ENCODE measurements at regions not wholly inside any gene's neighbourhood (a gene's known extent, or its start where the extent isn't known, plus 50 kb on each side); places are given as distances from the start of the nearest gene placed in this dataset.

DNA sequence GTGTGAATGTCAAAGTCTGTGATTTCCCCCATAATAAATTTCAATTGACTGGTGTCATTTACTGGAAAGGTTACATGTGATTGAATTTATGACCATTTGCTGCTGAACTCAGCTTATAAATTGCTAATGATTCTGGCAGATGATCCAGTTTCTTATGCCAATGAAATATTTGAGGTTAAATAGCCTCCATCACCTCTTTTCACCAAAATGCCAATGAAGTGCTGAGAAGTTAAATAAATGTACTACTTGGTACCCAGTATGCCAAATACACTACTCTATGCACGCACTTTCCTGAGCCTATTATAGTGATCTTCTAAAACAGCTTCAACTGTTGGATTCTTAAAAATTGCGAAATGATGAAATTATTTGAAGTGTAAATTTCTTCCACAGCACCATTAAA lies 741.4 kb downstream of the PLA2G4A start:
- Histone ChIP-seq H3K4me2 (ENCODE audit: low read depth, low read length) (no peak overlapping the region), H3K79me2 (ENCODE audit: low read length) (no peaks in the 10 kb centered on the region)

DNA sequence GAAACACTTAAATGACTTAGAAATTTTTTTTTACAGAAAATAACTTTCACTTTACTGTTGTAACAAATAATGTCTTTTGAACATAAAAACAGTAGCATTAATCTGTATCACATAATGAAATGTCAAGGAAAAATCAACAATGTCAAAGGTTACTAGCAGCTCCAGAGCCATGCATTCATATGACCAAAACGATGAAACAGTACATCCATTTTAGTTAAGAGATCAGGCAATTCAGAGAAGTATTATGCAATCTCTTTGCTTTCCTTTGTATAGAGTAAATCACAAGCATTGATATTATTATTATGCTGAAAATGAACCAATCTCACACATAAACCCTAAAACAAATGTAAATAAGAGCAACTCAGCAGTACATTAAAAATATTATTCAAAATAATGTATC lies 748.9 kb downstream of the PLA2G4A start:
- H3K27ac ChIP-seq (ENCODE audit: low read length), result no peak overlapping the region

More for the DNA sequence above, 741.4 kb downstream of the PLA2G4A start:
- no peak for DNase-seq
- Histone ChIP-seq H3K4me3 (ENCODE audit: low read length) (no peak overlapping the region), H4K20me1 (ENCODE audit: insufficient read depth, low read length) (no peaks in the 10 kb centered on the region), H3K36me3 (replicated peaks; ENCODE audit: insufficient read depth, low read length) (no peaks in the 10 kb centered on the region), H3K4me1 (ENCODE audit: low read length) (no peaks in the 10 kb centered on the region), H3K27ac (ENCODE audit: low read length) (no peak overlapping the region), H3K9me3 (replicated peaks; ENCODE audit: insufficient read depth, low read length) (no peaks in the 10 kb centered on the region), H3F3A (ENCODE audit: insufficient read depth, low read length) (no peaks in the 10 kb centered on the region), H3K9me2 (replicated peaks; ENCODE audit: insufficient read depth, low read length) (no peaks in the 10 kb centered on the region), H3K27me3 (replicated peaks; ENCODE audit: insufficient read depth, low read length) (no peaks in the 10 kb centered on the region), H3K9ac (ENCODE audit: low read length) (no peak overlapping the region), H2AFZ (ENCODE audit: low read length) (no peak overlapping the region)
- TF ChIP-seq, protein P1, sequence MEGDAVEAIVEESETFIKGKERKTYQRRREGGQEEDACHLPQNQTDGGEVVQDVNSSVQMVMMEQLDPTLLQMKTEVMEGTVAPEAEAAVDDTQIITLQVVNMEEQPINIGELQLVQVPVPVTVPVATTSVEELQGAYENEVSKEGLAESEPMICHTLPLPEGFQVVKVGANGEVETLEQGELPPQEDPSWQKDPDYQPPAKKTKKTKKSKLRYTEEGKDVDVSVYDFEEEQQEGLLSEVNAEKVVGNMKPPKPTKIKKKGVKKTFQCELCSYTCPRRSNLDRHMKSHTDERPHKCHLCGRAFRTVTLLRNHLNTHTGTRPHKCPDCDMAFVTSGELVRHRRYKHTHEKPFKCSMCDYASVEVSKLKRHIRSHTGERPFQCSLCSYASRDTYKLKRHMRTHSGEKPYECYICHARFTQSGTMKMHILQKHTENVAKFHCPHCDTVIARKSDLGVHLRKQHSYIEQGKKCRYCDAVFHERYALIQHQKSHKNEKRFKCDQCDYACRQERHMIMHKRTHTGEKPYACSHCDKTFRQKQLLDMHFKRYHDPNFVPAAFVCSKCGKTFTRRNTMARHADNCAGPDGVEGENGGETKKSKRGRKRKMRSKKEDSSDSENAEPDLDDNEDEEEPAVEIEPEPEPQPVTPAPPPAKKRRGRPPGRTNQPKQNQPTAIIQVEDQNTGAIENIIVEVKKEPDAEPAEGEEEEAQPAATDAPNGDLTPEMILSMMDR (IDR thresholded peaks at IDR 0.05; ENCODE audit: low read length), result no peak
- TF ChIP-seq EZH2 (optimal IDR thresholded peaks at IDR 0.05; ENCODE audit: low read depth, low read length), result no peak
- no peak for TF ChIP-seq EZH2phosphoT487 (IDR thresholded peaks at IDR 0.05; ENCODE audit: low read length)

DNA sequence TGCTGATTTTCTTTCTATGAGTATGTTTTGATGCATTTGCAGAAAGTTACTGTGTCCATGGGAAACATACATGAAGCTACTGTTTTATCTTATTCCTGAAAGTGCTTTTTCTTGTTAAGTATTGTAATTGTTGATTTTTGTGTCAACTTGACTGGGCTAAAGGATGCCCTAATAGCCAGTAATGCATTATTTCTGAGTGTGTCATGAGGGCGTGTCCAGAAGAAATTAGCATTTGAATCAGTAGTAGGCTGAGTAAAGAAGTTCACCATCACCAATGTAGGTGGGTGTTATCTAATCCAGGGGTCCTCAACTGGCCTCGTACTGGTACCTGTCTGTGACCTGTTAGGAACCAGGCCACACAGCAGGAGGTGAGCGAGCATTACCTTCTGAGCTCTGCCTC lies 760.2 kb downstream of the PLA2G4A start:
- no peak overlapping the region for H3K9ac ChIP-seq (ENCODE audit: low read length)
- no peaks in the 10 kb centered on the region for H3K79me2 ChIP-seq (ENCODE audit: low read length)
- H3K4me2 ChIP-seq (ENCODE audit: low read depth, low read length), result no peak overlapping the region
- H3K27me3 ChIP-seq (replicated peaks; ENCODE audit: insufficient read depth, low read length), result no peaks in the 10 kb centered on the region
- H4K20me1 ChIP-seq (ENCODE audit: insufficient read depth, low read length), result no peaks in the 10 kb centered on the region
- H3K4me1 ChIP-seq (ENCODE audit: low read length), result no peaks in the 10 kb centered on the region
- no peaks in the 10 kb centered on the region for H3F3A ChIP-seq (ENCODE audit: insufficient read depth, low read length)
- TF ChIP-seq, protein P1 (IDR thresholded peaks at IDR 0.05; ENCODE audit: low read length), result no peak
- TF ChIP-seq EZH2phosphoT487 (IDR thresholded peaks at IDR 0.05; ENCODE audit: low read length) (no peak), EZH2 (optimal IDR thresholded peaks at IDR 0.05; ENCODE audit: low read depth, low read length) (no peak)
- no peak overlapping the region for H3K4me3 ChIP-seq (ENCODE audit: low read length)
- no peaks in the 10 kb centered on the region for H3K9me3 ChIP-seq (replicated peaks; ENCODE audit: insufficient read depth, low read length)
- H3K27ac ChIP-seq (ENCODE audit: low read length), result no peak overlapping the region
- no peak for DNase-seq
- H3K36me3 ChIP-seq (replicated peaks; ENCODE audit: insufficient read depth, low read length), result no peaks in the 10 kb centered on the region
- no peak overlapping the region for H2AFZ ChIP-seq (ENCODE audit: low read length)
- H3K9me2 ChIP-seq (replicated peaks; ENCODE audit: insufficient read depth, low read length), result no peaks in the 10 kb centered on the region

More for the DNA sequence above, 748.9 kb downstream of the PLA2G4A start:
- Histone ChIP-seq H3K36me3 (replicated peaks; ENCODE audit: insufficient read depth, low read length) (no peaks in the 10 kb centered on the region), H3K4me3 (ENCODE audit: low read length) (no peak overlapping the region), H3F3A (ENCODE audit: insufficient read depth, low read length) (no peaks in the 10 kb centered on the region), H3K4me2 (ENCODE audit: low read depth, low read length) (no peak overlapping the region), H3K9me2 (replicated peaks; ENCODE audit: insufficient read depth, low read length) (no peaks in the 10 kb centered on the region), H3K79me2 (ENCODE audit: low read length) (no peaks in the 10 kb centered on the region), H3K9me3 (replicated peaks; ENCODE audit: insufficient read depth, low read length) (no peaks in the 10 kb centered on the region), H3K27me3 (replicated peaks; ENCODE audit: insufficient read depth, low read length) (no peaks in the 10 kb centered on the region), H3K9ac (ENCODE audit: low read length) (no peak overlapping the region), H2AFZ (ENCODE audit: low read length) (no peak overlapping the region), H3K4me1 (ENCODE audit: low read length) (no peaks in the 10 kb centered on the region), H4K20me1 (ENCODE audit: insufficient read depth, low read length) (no peaks in the 10 kb centered on the region)
- DNase-seq, result no peak
- no peak for TF ChIP-seq EZH2 (optimal IDR thresholded peaks at IDR 0.05; ENCODE audit: low read depth, low read length)
- TF ChIP-seq, protein P1 (IDR thresholded peaks at IDR 0.05; ENCODE audit: low read length), result no peak
- no peak for TF ChIP-seq EZH2phosphoT487 (IDR thresholded peaks at IDR 0.05; ENCODE audit: low read length)

Data from MM.1S (cell line).